ENCODE measurements at regions not wholly inside any gene's neighbourhood (a gene's known extent, or its start where the extent isn't known, plus 50 kb on each side); places are given as distances from the start of the nearest gene placed in this dataset.

DNA sequence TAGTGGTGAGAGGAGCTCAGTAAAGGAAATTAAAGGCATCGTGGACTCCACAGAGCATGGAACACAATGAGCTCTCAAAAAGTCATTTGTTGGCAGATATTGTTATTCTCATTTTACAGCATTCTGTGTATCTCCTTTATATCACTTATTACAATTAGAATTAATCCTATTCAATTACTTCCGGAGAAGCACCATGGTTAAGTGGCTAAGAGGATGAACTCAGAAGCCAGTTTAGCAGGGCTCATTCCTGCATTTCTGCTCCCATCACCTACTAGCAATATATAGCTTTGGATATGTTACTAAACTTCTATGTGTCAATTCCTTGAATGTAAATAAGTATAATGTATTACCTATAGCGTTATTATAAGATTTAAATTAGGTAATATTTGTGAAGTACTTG is 683.3 kb downstream of the IRS1 start:
- Histone ChIP-seq H3K36me3 (ENCODE audit: control insufficient read depth, insufficient read depth, low read length) (no peaks in the 10 kb centered on the region), H3K79me2 (no peaks in the 10 kb centered on the region), H3K9ac (no peak overlapping the region), H3K27ac (no peak overlapping the region), H3K4me2 (ENCODE audit: low read length) (no peak overlapping the region), H3K27me3 (ENCODE audit: control insufficient read depth, insufficient read depth, low read length) (no peaks in the 10 kb centered on the region), H3K9me3 (ENCODE audit: control insufficient read depth, low read length) (no peaks in the 10 kb centered on the region), H2AFZ (no peak overlapping the region), H3K4me1 (no peaks in the 10 kb centered on the region), H3K4me3 (ENCODE audit: low read depth, low read length) (no peak overlapping the region)
- TF ChIP-seq CTCF (IDR thresholded peaks at IDR 0.05): no peak

DNA sequence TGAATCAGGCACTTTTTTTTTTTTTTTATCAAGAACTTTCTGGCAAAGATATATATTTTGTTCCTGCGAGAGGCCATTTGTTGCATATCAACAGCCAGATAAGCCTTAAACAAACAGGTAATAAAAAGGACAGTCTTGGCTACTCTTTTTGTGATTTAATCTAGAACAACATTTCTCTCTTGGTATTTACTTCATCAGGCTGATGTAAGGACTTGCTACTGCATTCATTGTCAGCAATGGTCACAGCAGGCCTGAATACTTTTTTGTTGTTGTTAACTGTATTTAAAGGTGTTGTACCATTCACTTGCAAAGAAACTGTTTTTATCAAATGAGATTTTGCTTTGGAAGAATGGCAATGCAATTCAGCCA is 683.8 kb downstream of the IRS1 start:
- no peak for TF ChIP-seq CTCF (IDR thresholded peaks at IDR 0.05)
- Histone ChIP-seq H3K79me2 (no peaks in the 10 kb centered on the region), H3K36me3 (ENCODE audit: control insufficient read depth, insufficient read depth, low read length) (no peaks in the 10 kb centered on the region), H3K27ac (no peak overlapping the region), H3K27me3 (ENCODE audit: control insufficient read depth, insufficient read depth, low read length) (no peaks in the 10 kb centered on the region), H3K9ac (no peak overlapping the region), H2AFZ (no peak overlapping the region), H3K4me3 (ENCODE audit: low read depth, low read length) (no peak overlapping the region), H3K9me3 (ENCODE audit: control insufficient read depth, low read length) (no peaks in the 10 kb centered on the region), H3K4me2 (ENCODE audit: low read length) (no peak overlapping the region), H3K4me1 (no peaks in the 10 kb centered on the region)

GRCh38 chr2:226115102-226115831 is 684.4 kb downstream of the IRS1 start:
- Histone ChIP-seq H3K9me3 (ENCODE audit: control insufficient read depth, low read length) (no peaks in the 10 kb centered on the region), H3K4me2 (ENCODE audit: low read length) (no peak overlapping the region), H3K27me3 (ENCODE audit: control insufficient read depth, insufficient read depth, low read length) (no peaks in the 10 kb centered on the region), H2AFZ (no peak overlapping the region), H3K4me3 (ENCODE audit: low read depth, low read length) (no peak overlapping the region), H3K27ac (no peak overlapping the region), H3K4me1 (no peaks in the 10 kb centered on the region), H3K36me3 (ENCODE audit: control insufficient read depth, insufficient read depth, low read length) (no peaks in the 10 kb centered on the region), H3K9ac (no peak overlapping the region), H3K79me2 (no peaks in the 10 kb centered on the region)
- TF ChIP-seq CTCF (IDR thresholded peaks at IDR 0.05): no peak

GRCh38 chr2:226114436-226114835 is 685.2 kb downstream of the IRS1 start:
- Histone ChIP-seq H3K79me2 (no peaks in the 10 kb centered on the region), H3K4me1 (no peaks in the 10 kb centered on the region), H3K9me3 (ENCODE audit: control insufficient read depth, low read length) (no peaks in the 10 kb centered on the region), H3K27ac (no peak overlapping the region), H3K27me3 (ENCODE audit: control insufficient read depth, insufficient read depth, low read length) (no peaks in the 10 kb centered on the region), H3K9ac (no peak overlapping the region), H2AFZ (no peak overlapping the region), H3K4me2 (ENCODE audit: low read length) (no peak overlapping the region), H3K4me3 (ENCODE audit: low read depth, low read length) (no peak overlapping the region), H3K36me3 (ENCODE audit: control insufficient read depth, insufficient read depth, low read length) (no peaks in the 10 kb centered on the region)
- TF ChIP-seq CTCF (IDR thresholded peaks at IDR 0.05): no peak
